ENCODE measurements at regions not wholly inside any gene's neighbourhood (a gene's known extent, or its start where the extent isn't known, plus 50 kb on each side); places are given as distances from the start of the nearest gene placed in this dataset.

- no peak for TF ChIP-seq CTCF (IDR thresholded peaks at IDR 0.05)
- TF ChIP-seq EP300 (IDR thresholded peaks at IDR 0.05) = no peak
- TF ChIP-seq POLR2A (IDR thresholded peaks at IDR 0.05) = no peak
Observed at GRCh38 chr4:14837860-14838259, 164.4 kb upstream of the CPEB2 start.

All from tibial nerve (tissue), 4 donors.